ENCODE measurements at regions not wholly inside any gene's neighbourhood (a gene's known extent, or its start where the extent isn't known, plus 50 kb on each side); places are given as distances from the start of the nearest gene placed in this dataset.
A peak's percentile ranks its signal among the peaks of the same experiment; 100 is the strongest.

DNA sequence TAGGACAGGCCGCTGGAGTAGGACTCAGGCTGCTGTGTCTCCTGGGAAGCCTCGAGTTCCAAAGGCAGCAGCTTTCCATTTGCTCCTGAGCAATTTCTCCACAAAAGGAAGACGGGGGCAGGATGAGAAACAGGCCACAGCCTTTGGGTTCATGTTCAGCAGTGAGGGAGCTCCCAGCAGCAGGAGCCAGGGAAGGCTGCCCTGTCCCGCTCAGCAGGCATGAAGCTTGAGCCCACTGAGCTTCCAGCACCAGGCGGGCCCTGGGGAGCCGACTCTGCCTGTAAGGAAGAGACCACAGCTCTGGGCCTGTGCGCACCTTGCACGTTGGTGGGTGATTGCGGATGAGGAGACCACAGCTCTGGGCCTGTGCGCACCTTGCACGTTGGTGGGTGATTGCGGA is 527.2 kb downstream of the TCERG1L start:
- no peak overlapping the region for H3K27ac ChIP-seq (ENCODE audit: low read depth in 1 of 2, low read length in 1 of 2)
- no peaks in the 10 kb centered on the region for H3K36me3 ChIP-seq (ENCODE audit: control insufficient read depth in 4 of 4, insufficient read depth in 4 of 4, low read length in 4 of 4)
- H3K9me3 ChIP-seq (ENCODE audit: control insufficient read depth in 4 of 4, insufficient read depth in 3 of 4, low read length in 3 of 4): peaks cover 0 to 2% (median 0%) of the 10 kb centered on the region in 4 donors
- H3K9ac ChIP-seq (ENCODE audit: insufficient read depth in 1 of 2, low read length in 2 of 2): no peak overlapping the region
- TF ChIP-seq, protein P1, sequence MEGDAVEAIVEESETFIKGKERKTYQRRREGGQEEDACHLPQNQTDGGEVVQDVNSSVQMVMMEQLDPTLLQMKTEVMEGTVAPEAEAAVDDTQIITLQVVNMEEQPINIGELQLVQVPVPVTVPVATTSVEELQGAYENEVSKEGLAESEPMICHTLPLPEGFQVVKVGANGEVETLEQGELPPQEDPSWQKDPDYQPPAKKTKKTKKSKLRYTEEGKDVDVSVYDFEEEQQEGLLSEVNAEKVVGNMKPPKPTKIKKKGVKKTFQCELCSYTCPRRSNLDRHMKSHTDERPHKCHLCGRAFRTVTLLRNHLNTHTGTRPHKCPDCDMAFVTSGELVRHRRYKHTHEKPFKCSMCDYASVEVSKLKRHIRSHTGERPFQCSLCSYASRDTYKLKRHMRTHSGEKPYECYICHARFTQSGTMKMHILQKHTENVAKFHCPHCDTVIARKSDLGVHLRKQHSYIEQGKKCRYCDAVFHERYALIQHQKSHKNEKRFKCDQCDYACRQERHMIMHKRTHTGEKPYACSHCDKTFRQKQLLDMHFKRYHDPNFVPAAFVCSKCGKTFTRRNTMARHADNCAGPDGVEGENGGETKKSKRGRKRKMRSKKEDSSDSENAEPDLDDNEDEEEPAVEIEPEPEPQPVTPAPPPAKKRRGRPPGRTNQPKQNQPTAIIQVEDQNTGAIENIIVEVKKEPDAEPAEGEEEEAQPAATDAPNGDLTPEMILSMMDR (IDR thresholded peaks at IDR 0.05; ENCODE audit: control extremely low read depth, extremely low read depth): no peak
- H3K4me3 ChIP-seq: no peak overlapping the region
- WGBS, 2 donors: 88 to 91% methylated on average over 12 of the region's 12 CpGs
- DNase-seq: no peak
- no peak for ATAC-seq (ENCODE audit: insufficient read depth, low FRiP score)
- peaks cover 0 to 3% (median 0%) of the 10 kb centered on the region in 3 donors for H3K27me3 ChIP-seq (ENCODE audit: control insufficient read depth in 3 of 3, insufficient read depth in 3 of 3, low read length in 2 of 3)
- H3K4me1 ChIP-seq (ENCODE audit: control insufficient read depth in 5 of 5, insufficient read depth in 5 of 5, low read length in 5 of 5): no peaks in the 10 kb centered on the region

DNA sequence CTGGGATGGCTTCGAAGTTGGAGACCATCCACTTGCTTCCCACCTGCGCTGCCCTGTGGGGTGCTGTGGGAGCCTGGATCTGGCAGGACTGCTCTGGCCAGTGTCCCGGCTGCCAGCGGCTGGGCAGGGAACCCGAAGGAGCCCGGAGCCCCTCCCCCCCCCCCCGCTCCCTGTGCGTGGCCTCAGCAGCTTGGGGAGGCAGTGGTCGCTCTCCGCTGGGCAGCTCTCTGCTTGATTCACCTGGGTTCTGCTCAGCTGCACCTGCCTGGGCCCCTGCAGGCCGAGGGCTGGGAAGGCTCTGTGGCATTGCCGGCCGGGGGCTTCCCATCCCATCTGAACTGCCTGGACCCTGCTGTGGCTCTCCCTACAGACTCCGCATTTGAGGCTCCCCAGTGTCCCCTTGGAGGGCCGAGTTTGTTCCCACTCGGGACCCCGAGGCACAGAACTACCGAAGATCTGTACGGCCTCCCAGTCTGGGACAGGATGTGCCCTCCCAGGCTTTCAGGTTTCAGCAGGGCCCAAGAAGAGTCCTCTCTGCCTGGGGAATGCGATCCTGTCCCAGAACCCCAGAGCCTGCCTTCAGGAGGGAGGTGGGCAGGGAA is 525.1 kb downstream of the TCERG1L start:
- Histone ChIP-seq H3K9ac (ENCODE audit: insufficient read depth in 1 of 2, low read length in 2 of 2) (no peak overlapping the region), H3K9me3 (ENCODE audit: control insufficient read depth in 4 of 4, insufficient read depth in 3 of 4, low read length in 3 of 4) (peaks cover 0 to 6% (median 0%) of the 10 kb centered on the region in 4 donors), H3K4me3 (no peak overlapping the region), H3K4me1 (ENCODE audit: control insufficient read depth in 5 of 5, insufficient read depth in 5 of 5, low read length in 5 of 5) (no peaks in the 10 kb centered on the region), H3K36me3 (ENCODE audit: control insufficient read depth in 4 of 4, insufficient read depth in 4 of 4, low read length in 4 of 4) (no peaks in the 10 kb centered on the region), H3K27me3 (ENCODE audit: control insufficient read depth in 3 of 3, insufficient read depth in 3 of 3, low read length in 2 of 3) (no peaks in the 10 kb centered on the region), H3K27ac (ENCODE audit: low read depth in 1 of 2, low read length in 1 of 2) (no peak overlapping the region)
- 81 to 84% methylated on average over 19 to 20 of the region's 20 CpGs for WGBS, 2 donors
- TF ChIP-seq, protein P1 (IDR thresholded peaks at IDR 0.05; ENCODE audit: control extremely low read depth, extremely low read depth): no peak
- no peak for DNase-seq
- no peak for ATAC-seq (ENCODE audit: insufficient read depth, low FRiP score)

DNA sequence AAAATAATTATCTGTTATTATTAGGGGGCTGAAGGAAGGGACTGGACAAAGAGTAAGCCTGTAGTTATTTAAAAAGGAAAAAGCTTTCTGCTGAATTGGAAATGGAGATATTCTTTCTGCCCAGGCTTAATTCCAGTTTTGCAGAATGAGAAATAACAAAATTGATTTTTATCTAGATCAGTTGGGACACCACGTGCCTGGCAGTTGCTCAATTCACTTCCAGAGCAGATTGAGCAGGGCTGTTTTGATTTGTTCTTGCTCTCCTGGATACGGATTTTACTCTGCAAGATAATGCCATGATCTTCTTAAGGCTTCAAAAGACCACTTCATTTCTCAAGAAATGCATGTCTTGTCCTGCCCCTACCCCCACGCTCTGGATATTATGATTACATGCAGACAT is 524.3 kb downstream of the TCERG1L start:
- no peak overlapping the region for H3K9ac ChIP-seq (ENCODE audit: insufficient read depth in 1 of 2, low read length in 2 of 2)
- H3K9me3 ChIP-seq (ENCODE audit: control insufficient read depth in 4 of 4, insufficient read depth in 3 of 4, low read length in 3 of 4): peaks cover 0 to 11% (median 0%) of the 10 kb centered on the region in 4 donors
- WGBS, 2 donors: 43 to 51% methylated on average over 3 of the region's 3 CpGs
- no peaks in the 10 kb centered on the region for H3K4me1 ChIP-seq (ENCODE audit: control insufficient read depth in 5 of 5, insufficient read depth in 5 of 5, low read length in 5 of 5)
- DNase-seq (peak in 2 of 3 donors; percentile 14 to 42), ATAC-seq (ENCODE audit: insufficient read depth, low FRiP score) (no peak)
- no peak overlapping the region for H3K4me3 ChIP-seq
- TF ChIP-seq, protein P1 (IDR thresholded peaks at IDR 0.05; ENCODE audit: control extremely low read depth, extremely low read depth): no peak
- H3K27ac ChIP-seq (ENCODE audit: low read depth in 1 of 2, low read length in 1 of 2): no peak overlapping the region
- no peaks in the 10 kb centered on the region for H3K27me3 ChIP-seq (ENCODE audit: control insufficient read depth in 3 of 3, insufficient read depth in 3 of 3, low read length in 2 of 3)
- no peaks in the 10 kb centered on the region for H3K36me3 ChIP-seq (ENCODE audit: control insufficient read depth in 4 of 4, insufficient read depth in 4 of 4, low read length in 4 of 4)

DNA sequence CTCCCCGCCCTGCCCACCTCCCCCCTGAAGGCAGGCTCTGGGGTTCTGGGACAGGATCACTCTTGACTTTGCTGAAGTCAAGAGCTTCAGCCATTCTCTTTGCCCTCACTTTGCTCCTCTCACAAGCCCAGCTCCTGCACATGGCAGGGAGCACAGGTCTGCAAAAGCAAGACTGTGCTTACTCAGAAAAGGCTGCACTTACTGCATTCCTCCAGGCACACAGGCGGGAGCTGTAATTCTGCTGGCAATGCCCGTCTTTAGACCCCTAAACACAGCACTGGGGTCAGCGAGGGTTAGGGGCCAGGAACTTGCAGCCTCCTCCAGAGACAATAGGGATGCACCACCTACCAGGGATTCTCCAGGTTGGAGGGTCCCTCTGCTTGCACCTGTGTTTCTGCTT is 523.7 kb downstream of the TCERG1L start:
- ATAC-seq (ENCODE audit: insufficient read depth, low FRiP score): no peak
- no peak overlapping the region for H3K4me3 ChIP-seq
- TF ChIP-seq, protein P1 (IDR thresholded peaks at IDR 0.05; ENCODE audit: control extremely low read depth, extremely low read depth): no peak
- no peak for DNase-seq
- H3K27ac ChIP-seq (ENCODE audit: low read depth in 1 of 2, low read length in 1 of 2): no peak overlapping the region
- 53 to 64% methylated on average over 4 of the region's 4 CpGs for WGBS, 2 donors
- peaks cover 0 to 12% (median 0%) of the 10 kb centered on the region in 4 donors for H3K9me3 ChIP-seq (ENCODE audit: control insufficient read depth in 4 of 4, insufficient read depth in 3 of 4, low read length in 3 of 4)
- H3K27me3 ChIP-seq (ENCODE audit: control insufficient read depth in 3 of 3, insufficient read depth in 3 of 3, low read length in 2 of 3): no peaks in the 10 kb centered on the region
- no peaks in the 10 kb centered on the region for H3K36me3 ChIP-seq (ENCODE audit: control insufficient read depth in 4 of 4, insufficient read depth in 4 of 4, low read length in 4 of 4)
- no peaks in the 10 kb centered on the region for H3K4me1 ChIP-seq (ENCODE audit: control insufficient read depth in 5 of 5, insufficient read depth in 5 of 5, low read length in 5 of 5)
- H3K9ac ChIP-seq (ENCODE audit: insufficient read depth in 1 of 2, low read length in 2 of 2): no peak overlapping the region
